CD4-positive, alpha-beta T cell (primary cell): ENCODE measurements at regions not wholly inside any gene's neighbourhood (a gene's known extent, or its start where the extent isn't known, plus 50 kb on each side); places are given as distances from the start of the nearest gene placed in this dataset.

ENCODE experiments used
- ATAC-seq: fragments of 200-7000 bp; cut with Tn5 transposase; one replicate; pipeline ENCODE4 v1.10.0; 2022; ENCODE audit warnings: mild to moderate bottlenecking; ENCODE audit not compliant: poor library complexity
- CTCF ChIA-PET: fragments of 350-600 bp; sonication (Branson Sonifier 250); formaldehyde crosslinking; loops from one replicate; lab custom pipeline; 2021; ENCODE audit warnings: antibody characterized with exemption, inconsistent platforms; lab: Charles Lee
- POLR2A ChIA-PET: fragments of 350-600 bp; sonication (Branson Sonifier 250); formaldehyde crosslinking; loops from one replicate; lab custom pipeline; 2021; ENCODE audit warnings: antibody characterized with exemption, inconsistent platforms; lab: Charles Lee
- DNase-seq, 14 experiments: peaks; one replicate each; pipeline ENCODE4 v3.0.0-alpha.2; 2013 to 2020; ENCODE audit warnings: mixed read lengths in 2 of 14
- H3K27ac ChIP-seq, 2 donors: one replicate each; pipeline versions ENCODE4 v1.5.1 to v1.7.0; 2013; ENCODE audit warnings: low read length in 2 of 2, low read depth in 1 of 2, mild to moderate bottlenecking in 1 of 2
- H3K27me3 ChIP-seq, 2 experiments: 1 replicate in 1 of 2; 2 replicates in 1 of 2; pipeline versions ENCODE4 v1.6.1 to v1.7.0; 2013; ENCODE audit warnings: low read length in 2 of 2, control low read depth in 1 of 2, mild to moderate bottlenecking in 1 of 2, moderate library complexity in 1 of 2; ENCODE audit not compliant: insufficient read depth in 2 of 2, control insufficient read depth in 1 of 2
- H3K36me3 ChIP-seq: one replicate; pipeline ENCODE4 v1.6.1; 2013; ENCODE audit warnings: low read length, control low read depth; ENCODE audit not compliant: insufficient read depth
- H3K4me1 ChIP-seq: one replicate; pipeline ENCODE4 v1.6.1; 2013; ENCODE audit warnings: low read length, control low read depth; ENCODE audit not compliant: insufficient read depth
- H3K4me3 ChIP-seq: one replicate; pipeline ENCODE4 v1.5.1; 2013; ENCODE audit warnings: mild to moderate bottlenecking, low read length, moderate library complexity
- H3K9me3 ChIP-seq, 2 experiments: 1 replicate in 1 of 2; 2 replicates in 1 of 2; pipeline versions ENCODE4 v1.6.1 to v1.7.0; 2013; ENCODE audit warnings: low read length in 2 of 2, mild to moderate bottlenecking in 2 of 2, control low read depth in 1 of 2, moderate library complexity in 1 of 2; ENCODE audit not compliant: control insufficient read depth in 1 of 2, insufficient read depth in 1 of 2
- H3K27ac Mint-ChIP-seq: one replicate; pipeline ENCODE4 v1.8.0; 2020; ENCODE audit warnings: mixed read lengths
- H3K27me3 Mint-ChIP-seq: one replicate; pipeline ENCODE4 v1.8.0; 2021; ENCODE audit warnings: mixed read lengths
- H3K36me3 Mint-ChIP-seq: one replicate; pipeline ENCODE4 v1.8.0; 2021; ENCODE audit warnings: low read depth, mixed read lengths
- H3K4me1 Mint-ChIP-seq: one replicate; pipeline ENCODE4 v1.8.0; 2021; ENCODE audit warnings: low read depth, mixed read lengths
- H3K4me3 Mint-ChIP-seq: one replicate; pipeline ENCODE4 v1.8.0; 2020; ENCODE audit warnings: mild to moderate bottlenecking, mixed read lengths
- H3K9me3 Mint-ChIP-seq: one replicate; pipeline ENCODE4 v1.8.0; 2020; ENCODE audit warnings: mixed read lengths
- intact Hi-C, 2 experiments: fragments of 100-400 bp; cut with DNase I in 1 of 2; cut with micrococcal nuclease in 1 of 2; formaldehyde crosslinking; loops; one replicate each; pipeline versions ENCODE4 v1.15.1 to v1.9.0; 2023 to 2025; cut with DNase I, micrococcal nuclease
- TF ChIP-seq, protein P1 (sequence below): fragments of 200-600 bp; IDR thresholded peaks from one replicate; pipeline ENCODE4 v1.8.0; 2022; ENCODE audit warnings: antibody characterized with exemption, mild to moderate bottlenecking

DNA sequence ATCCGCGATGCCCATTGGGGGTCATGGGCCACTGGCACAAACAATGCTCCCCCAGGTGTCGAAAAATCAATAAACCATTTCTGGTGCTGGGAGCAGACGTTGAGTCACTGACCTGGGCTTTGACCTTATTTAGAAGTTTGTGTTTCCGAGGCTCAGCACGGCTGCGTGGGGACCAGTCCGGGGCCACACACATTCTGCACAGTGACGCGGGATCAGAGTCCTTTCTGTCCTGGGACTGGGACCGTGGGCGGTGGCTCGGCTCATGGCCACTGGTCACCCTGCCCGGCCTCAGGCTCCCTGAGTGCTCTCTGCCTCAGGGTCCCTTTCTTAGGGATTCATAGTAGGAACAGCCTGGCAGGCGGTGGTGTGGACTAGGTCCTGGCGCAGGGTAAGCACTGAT, 1266.0 kb downstream of the BRD1 start:
- peaks cover 2% of the 10 kb centered on the region for H3K4me1 ChIP-seq
- Mint-ChIP-seq H3K4me1 (no peaks in the 10 kb centered on the region), H3K27me3 (peaks cover 4% of the 10 kb centered on the region), H3K9me3 (no peaks in the 10 kb centered on the region), H3K27ac (no peak overlapping the region), H3K36me3 (no peaks in the 10 kb centered on the region), H3K4me3 (no peak overlapping the region)
- DNase-seq (no peak), ATAC-seq (no peak)
- peaks cover 0 to 18% of the 10 kb centered on the region in 2 experiments for H3K9me3 ChIP-seq
- intact Hi-C loops, result no loop called here
- ChIA-PET CTCF (no interaction called here), POLR2A (no interaction called here)
- peaks cover 4 to 13% of the 10 kb centered on the region in 2 experiments for H3K27me3 ChIP-seq
- TF ChIP-seq, protein P1, sequence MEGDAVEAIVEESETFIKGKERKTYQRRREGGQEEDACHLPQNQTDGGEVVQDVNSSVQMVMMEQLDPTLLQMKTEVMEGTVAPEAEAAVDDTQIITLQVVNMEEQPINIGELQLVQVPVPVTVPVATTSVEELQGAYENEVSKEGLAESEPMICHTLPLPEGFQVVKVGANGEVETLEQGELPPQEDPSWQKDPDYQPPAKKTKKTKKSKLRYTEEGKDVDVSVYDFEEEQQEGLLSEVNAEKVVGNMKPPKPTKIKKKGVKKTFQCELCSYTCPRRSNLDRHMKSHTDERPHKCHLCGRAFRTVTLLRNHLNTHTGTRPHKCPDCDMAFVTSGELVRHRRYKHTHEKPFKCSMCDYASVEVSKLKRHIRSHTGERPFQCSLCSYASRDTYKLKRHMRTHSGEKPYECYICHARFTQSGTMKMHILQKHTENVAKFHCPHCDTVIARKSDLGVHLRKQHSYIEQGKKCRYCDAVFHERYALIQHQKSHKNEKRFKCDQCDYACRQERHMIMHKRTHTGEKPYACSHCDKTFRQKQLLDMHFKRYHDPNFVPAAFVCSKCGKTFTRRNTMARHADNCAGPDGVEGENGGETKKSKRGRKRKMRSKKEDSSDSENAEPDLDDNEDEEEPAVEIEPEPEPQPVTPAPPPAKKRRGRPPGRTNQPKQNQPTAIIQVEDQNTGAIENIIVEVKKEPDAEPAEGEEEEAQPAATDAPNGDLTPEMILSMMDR, result no peak
- H3K4me3 ChIP-seq, result no peak overlapping the region
- H3K36me3 ChIP-seq, result no peaks in the 10 kb centered on the region
- H3K27ac ChIP-seq, result no peak overlapping the region

DNA sequence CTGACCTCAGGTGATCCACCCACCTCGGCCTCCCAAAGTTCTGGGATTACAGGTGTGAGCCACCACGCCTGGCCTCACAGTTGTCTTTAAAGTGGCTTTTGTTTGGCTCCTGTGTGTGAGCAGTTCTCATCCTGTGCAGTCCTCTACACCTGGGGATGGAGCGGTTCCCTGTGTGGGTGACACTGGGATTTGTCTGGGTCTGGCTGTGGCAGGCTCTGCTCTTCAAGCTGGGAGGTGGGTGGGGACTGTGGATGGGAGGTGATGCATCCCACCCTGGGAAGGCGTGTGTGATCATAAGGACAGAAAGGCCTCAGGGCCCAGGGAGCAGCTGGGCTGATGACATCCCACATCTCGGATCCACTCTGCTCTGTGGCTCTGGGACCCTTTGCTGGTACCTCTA, 1266.8 kb downstream of the BRD1 start:
- Histone ChIP-seq H3K4me3 (no peak overlapping the region), H3K27me3 (peaks cover 0 to 7% of the 10 kb centered on the region in 2 experiments), H3K27ac (no peak overlapping the region), H3K36me3 (no peaks in the 10 kb centered on the region), H3K4me1 (no peaks in the 10 kb centered on the region), H3K9me3 (peaks cover 0 to 21% of the 10 kb centered on the region in 2 experiments)
- H3K36me3 Mint-ChIP-seq, result no peaks in the 10 kb centered on the region
- no peak overlapping the region for H3K4me3 Mint-ChIP-seq
- no peak overlapping the region for H3K27ac Mint-ChIP-seq
- DNase-seq, result no peak
- no peak for ATAC-seq
- H3K27me3 Mint-ChIP-seq, result peaks cover 4% of the 10 kb centered on the region
- ChIA-PET POLR2A (no interaction called here), CTCF (no interaction called here)
- H3K9me3 Mint-ChIP-seq, result no peaks in the 10 kb centered on the region
- intact Hi-C loops, result no loop called here
- no peaks in the 10 kb centered on the region for H3K4me1 Mint-ChIP-seq
- TF ChIP-seq, protein P1, result no peak

DNA sequence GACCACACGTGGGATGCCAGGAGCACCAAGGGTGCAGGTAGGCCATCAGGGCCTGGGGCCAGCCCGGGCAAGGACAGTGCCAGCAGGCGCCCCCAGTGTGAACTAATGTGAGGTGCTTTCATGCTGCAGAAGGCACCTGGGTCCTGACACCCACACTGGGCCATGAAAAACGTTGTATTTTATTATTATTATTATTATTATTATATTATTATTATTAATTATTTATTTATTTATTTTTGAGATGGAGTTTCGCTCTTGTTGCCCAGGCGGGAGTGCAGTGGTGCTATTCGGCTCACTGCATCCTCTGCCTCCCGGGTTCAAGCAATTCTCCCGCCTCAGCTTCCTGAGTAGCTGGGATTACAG, 1267.3 kb downstream of the BRD1 start:
- POLR2A ChIA-PET, result no interaction called here
- no peak for ATAC-seq
- no peak overlapping the region for H3K27ac Mint-ChIP-seq
- DNase-seq, result no peak
- TF ChIP-seq, protein P1, result no peak
- H3K4me3 ChIP-seq, result no peak overlapping the region
- no peaks in the 10 kb centered on the region for H3K4me1 ChIP-seq
- H3K4me3 Mint-ChIP-seq, result no peak overlapping the region
- H3K27ac ChIP-seq, result no peak overlapping the region
- intact Hi-C loops, result no loop called here
- H3K27me3 ChIP-seq, result peaks cover 0 to 2% of the 10 kb centered on the region in 2 experiments
- no peaks in the 10 kb centered on the region for H3K4me1 Mint-ChIP-seq
- CTCF ChIA-PET, result no interaction called here
- peaks cover 4% of the 10 kb centered on the region for H3K27me3 Mint-ChIP-seq
- H3K9me3 Mint-ChIP-seq, result no peaks in the 10 kb centered on the region
- H3K9me3 ChIP-seq, result peaks cover 0 to 26% of the 10 kb centered on the region in 2 experiments
- no peaks in the 10 kb centered on the region for H3K36me3 Mint-ChIP-seq
- no peaks in the 10 kb centered on the region for H3K36me3 ChIP-seq
